ENCODE measurements at regions not wholly inside any gene's neighbourhood (a gene's known extent, or its start where the extent isn't known, plus 50 kb on each side); places are given as distances from the start of the nearest gene placed in this dataset.

- no peak for TF ChIP-seq CTCF (IDR thresholded peaks at IDR 0.05)
- TF ChIP-seq POLR2A (IDR thresholded peaks at IDR 0.05): no peak
Observed at GRCh38 chr17:33383488-33384023, 90.5 kb upstream of the ASIC2 start.

All from testis (tissue), 2 donors.